ENCODE measurements at regions not wholly inside any gene's neighbourhood (a gene's known extent, or its start where the extent isn't known, plus 50 kb on each side); places are given as distances from the start of the nearest gene placed in this dataset.

GRCh38 chr9:97747201-97747965 is 50.2 kb upstream of the XPA start:
- no peak for DNase-seq
- H3K4me3 Mint-ChIP-seq (ENCODE audit: unreplicated experiment), result no peak overlapping the region
- peaks cover 2% of the 10 kb centered on the region for H3K9me3 Mint-ChIP-seq (ENCODE audit: unreplicated experiment)
- H3K36me3 Mint-ChIP-seq (ENCODE audit: unreplicated experiment), result no peaks in the 10 kb centered on the region
- H3K27ac Mint-ChIP-seq (ENCODE audit: unreplicated experiment), result no peak overlapping the region
- TF ChIP-seq CTCF (IDR thresholded peaks at IDR 0.05; ENCODE audit: partially characterized antibody, unreplicated experiment), result no peak
- no peaks in the 10 kb centered on the region for H3K4me1 Mint-ChIP-seq (ENCODE audit: low read depth, unreplicated experiment)
- no peaks in the 10 kb centered on the region for H3K27me3 Mint-ChIP-seq (ENCODE audit: unreplicated experiment)

GRCh38 chr9:97748525-97748924 is 51.4 kb upstream of the XPA start:
- TF ChIP-seq CTCF (IDR thresholded peaks at IDR 0.05; ENCODE audit: partially characterized antibody, unreplicated experiment), result no peak
- no peaks in the 10 kb centered on the region for H3K27me3 Mint-ChIP-seq (ENCODE audit: unreplicated experiment)
- no peak overlapping the region for H3K4me3 Mint-ChIP-seq (ENCODE audit: unreplicated experiment)
- peaks cover 2% of the 10 kb centered on the region for H3K9me3 Mint-ChIP-seq (ENCODE audit: unreplicated experiment)
- H3K27ac Mint-ChIP-seq (ENCODE audit: unreplicated experiment), result no peak overlapping the region
- no peaks in the 10 kb centered on the region for H3K36me3 Mint-ChIP-seq (ENCODE audit: unreplicated experiment)
- H3K4me1 Mint-ChIP-seq (ENCODE audit: low read depth, unreplicated experiment), result no peaks in the 10 kb centered on the region
- DNase-seq, result no peak

GRCh38 chr9:97749928-97750327 is 52.8 kb upstream of the XPA start:
- Mint-ChIP-seq H3K4me3 (ENCODE audit: unreplicated experiment) (no peak overlapping the region), H3K36me3 (ENCODE audit: unreplicated experiment) (peaks cover under 1% of the 10 kb centered on the region), H3K27ac (ENCODE audit: unreplicated experiment) (no peak overlapping the region), H3K9me3 (ENCODE audit: unreplicated experiment) (peaks cover 2% of the 10 kb centered on the region), H3K4me1 (ENCODE audit: low read depth, unreplicated experiment) (no peaks in the 10 kb centered on the region), H3K27me3 (ENCODE audit: unreplicated experiment) (no peaks in the 10 kb centered on the region)
- DNase-seq, result no peak
- TF ChIP-seq CTCF (IDR thresholded peaks at IDR 0.05; ENCODE audit: partially characterized antibody, unreplicated experiment), result no peak

GRCh38 chr9:97751531-97751930 is 54.4 kb upstream of the XPA start:
- Mint-ChIP-seq H3K9me3 (ENCODE audit: unreplicated experiment) (no peaks in the 10 kb centered on the region), H3K27me3 (ENCODE audit: unreplicated experiment) (no peaks in the 10 kb centered on the region), H3K4me1 (ENCODE audit: low read depth, unreplicated experiment) (no peaks in the 10 kb centered on the region), H3K4me3 (ENCODE audit: unreplicated experiment) (no peak overlapping the region), H3K27ac (ENCODE audit: unreplicated experiment) (no peak overlapping the region), H3K36me3 (ENCODE audit: unreplicated experiment) (peaks cover 15% of the 10 kb centered on the region)
- DNase-seq, result no peak
- TF ChIP-seq CTCF (IDR thresholded peaks at IDR 0.05; ENCODE audit: partially characterized antibody, unreplicated experiment), result no peak

GRCh38 chr9:97752274-97752673 is 55.1 kb upstream of the XPA start:
- Mint-ChIP-seq H3K27ac (ENCODE audit: unreplicated experiment) (no peak overlapping the region), H3K4me1 (ENCODE audit: low read depth, unreplicated experiment) (no peaks in the 10 kb centered on the region), H3K4me3 (ENCODE audit: unreplicated experiment) (no peak overlapping the region), H3K9me3 (ENCODE audit: unreplicated experiment) (no peaks in the 10 kb centered on the region), H3K36me3 (ENCODE audit: unreplicated experiment) (peaks cover 17% of the 10 kb centered on the region), H3K27me3 (ENCODE audit: unreplicated experiment) (no peaks in the 10 kb centered on the region)
- no peak for DNase-seq
- no peak for TF ChIP-seq CTCF (IDR thresholded peaks at IDR 0.05; ENCODE audit: partially characterized antibody, unreplicated experiment)
